Astrocyte (in vitro differentiated cells and primary cell): ENCODE measurements at regions not wholly inside any gene's neighbourhood (a gene's known extent, or its start where the extent isn't known, plus 50 kb on each side); places are given as distances from the start of the nearest gene placed in this dataset.
A peak's percentile ranks its signal among the peaks of the same experiment; 100 is the strongest.

Experiments
- DNase-seq: peaks from one replicate; pipeline ENCODE4 v3.0.0-alpha.2; 2010; ENCODE audit warnings: low read depth
- FAIRE-seq: peaks from 2 replicates; lab custom pipeline; 2011; peaks lifted over from hg19 to GRCh38; lab: Jason Lieb, UNC
- H2AFZ ChIP-seq: 2 replicates; pipeline ENCODE4 v1.6.0; 2012; ENCODE audit warnings: low read depth, low read length, inconsistent platforms
- H3K27ac ChIP-seq: 2 replicates; pipeline ENCODE4 v1.5.1; 2011; ENCODE audit warnings: low read depth, low read length, inconsistent platforms
- H3K27me3 ChIP-seq: 2 replicates; pipeline ENCODE4 v1.6.0; 2011; ENCODE audit warnings: low read length, inconsistent platforms; ENCODE audit not compliant: insufficient read depth
- H3K36me3 ChIP-seq: 2 replicates; pipeline ENCODE4 v1.5.1; 2011; ENCODE audit warnings: low read length, inconsistent platforms; ENCODE audit not compliant: insufficient read depth
- H3K4me1 ChIP-seq: 2 replicates; pipeline ENCODE4 v1.5.1; 2011; ENCODE audit warnings: low read length, inconsistent platforms; ENCODE audit not compliant: insufficient read depth
- H3K4me2 ChIP-seq: 2 replicates; pipeline ENCODE4 v1.6.0; 2012; ENCODE audit warnings: low read length, inconsistent platforms
- H3K4me3 ChIP-seq: 2 replicates; pipeline ENCODE4 v1.5.1; 2011; ENCODE audit warnings: low read depth, mild to moderate bottlenecking, low read length, inconsistent platforms; ENCODE audit not compliant: insufficient read depth
- H3K79me2 ChIP-seq: 2 replicates; pipeline ENCODE4 v1.6.0; 2012; ENCODE audit warnings: mild to moderate bottlenecking, low read length, inconsistent platforms; ENCODE audit not compliant: insufficient read depth
- H3K9ac ChIP-seq: 2 replicates; pipeline ENCODE4 v1.6.0; 2012; ENCODE audit warnings: mild to moderate bottlenecking, low read length, inconsistent platforms
- H3K9me3 ChIP-seq: 2 replicates; pipeline ENCODE4 v1.5.1; 2012; ENCODE audit warnings: low read depth, mild to moderate bottlenecking, low read length, inconsistent platforms; ENCODE audit not compliant: insufficient read depth
- H4K20me1 ChIP-seq: 2 replicates; pipeline ENCODE4 v1.6.0; 2012; ENCODE audit warnings: low read length, inconsistent platforms; ENCODE audit not compliant: insufficient read depth
- H3K27ac Mint-ChIP-seq: one replicate; pipeline ENCODE4 v1.8.0; 2021; ENCODE audit warnings: mild to moderate bottlenecking, mixed read lengths; ENCODE audit not compliant: unreplicated experiment
- H3K27me3 Mint-ChIP-seq: one replicate; pipeline ENCODE4 v1.8.0; 2021; ENCODE audit warnings: low read depth, mixed read lengths; ENCODE audit not compliant: unreplicated experiment
- H3K36me3 Mint-ChIP-seq: one replicate; pipeline ENCODE4 v1.8.0; 2021; ENCODE audit warnings: low read depth, mixed read lengths; ENCODE audit not compliant: unreplicated experiment
- H3K4me1 Mint-ChIP-seq: one replicate; pipeline ENCODE4 v1.8.0; 2021; ENCODE audit warnings: low read depth, mixed read lengths; ENCODE audit not compliant: unreplicated experiment
- H3K4me3 Mint-ChIP-seq: one replicate; pipeline ENCODE4 v1.8.0; 2021; ENCODE audit warnings: mild to moderate bottlenecking, moderate library complexity, mixed read lengths; ENCODE audit not compliant: unreplicated experiment
- H3K9me3 Mint-ChIP-seq: one replicate; pipeline ENCODE4 v1.8.0; 2021; ENCODE audit warnings: mild to moderate bottlenecking, mixed read lengths; ENCODE audit not compliant: unreplicated experiment
- CTCF ChIP-seq: IDR thresholded peaks from 2 replicates; pipeline ENCODE4 v1.5.1; 2011; ENCODE audit warnings: low read depth, mild to moderate bottlenecking, inconsistent platforms, low read length, moderate library complexity; ENCODE audit not compliant: insufficient read depth
- EZH2 ChIP-seq: IDR thresholded peaks from 2 replicates; pipeline ENCODE4 v1.6.1; 2012; ENCODE audit warnings: mild to moderate bottlenecking, low read length, inconsistent platforms; ENCODE audit not compliant: insufficient read depth

GRCh38 chr4:140223056-140223810 lies 69.2 kb upstream of the MAML3 start:
- Mint-ChIP-seq H3K9me3 (no peaks in the 10 kb centered on the region), H3K27me3 (no peaks in the 10 kb centered on the region), H3K4me3 (no peak overlapping the region), H3K27ac (no peak overlapping the region), H3K36me3 (no peaks in the 10 kb centered on the region), H3K4me1 (peaks cover 1% of the 10 kb centered on the region)
- peak; percentile 49 for DNase-seq
- Histone ChIP-seq H3K27me3 (no peaks in the 10 kb centered on the region), H3K9me3 (no peaks in the 10 kb centered on the region), H3K4me2 (no peak overlapping the region), H3K9ac (no peak overlapping the region), H3K36me3 (no peaks in the 10 kb centered on the region), H3K4me1 (peaks cover 4% of the 10 kb centered on the region), H3K79me2 (no peaks in the 10 kb centered on the region), H3K4me3 (no peak overlapping the region), H4K20me1 (no peaks in the 10 kb centered on the region), H2AFZ (no peak overlapping the region), H3K27ac (peak overlapping the region; percentile 40)
- TF ChIP-seq EZH2, result no peak
- TF ChIP-seq CTCF, result no peak
- no peak for FAIRE-seq

GRCh38 chr4:140222171-140222570 lies 68.2 kb upstream of the MAML3 start:
- Histone ChIP-seq H3K36me3 (no peaks in the 10 kb centered on the region), H3K4me1 (peaks cover 4% of the 10 kb centered on the region), H3K9me3 (no peaks in the 10 kb centered on the region), H3K27me3 (no peaks in the 10 kb centered on the region), H4K20me1 (no peaks in the 10 kb centered on the region), H2AFZ (no peak overlapping the region), H3K4me2 (no peak overlapping the region), H3K27ac (no peak overlapping the region), H3K9ac (no peak overlapping the region), H3K4me3 (no peak overlapping the region), H3K79me2 (no peaks in the 10 kb centered on the region)
- Mint-ChIP-seq H3K27me3 (no peaks in the 10 kb centered on the region), H3K36me3 (no peaks in the 10 kb centered on the region), H3K4me3 (no peak overlapping the region), H3K27ac (no peak overlapping the region), H3K4me1 (peaks cover 1% of the 10 kb centered on the region), H3K9me3 (no peaks in the 10 kb centered on the region)
- DNase-seq, result peak; percentile 42
- no peak for TF ChIP-seq CTCF
- TF ChIP-seq EZH2, result no peak
- no peak for FAIRE-seq

GRCh38 chr4:140220058-140220457 lies 66.1 kb upstream of the MAML3 start:
- H3K27ac Mint-ChIP-seq, result no peak overlapping the region
- Histone ChIP-seq H3K4me3 (no peak overlapping the region), H3K9ac (no peak overlapping the region), H3K36me3 (no peaks in the 10 kb centered on the region), H2AFZ (no peak overlapping the region), H3K79me2 (no peaks in the 10 kb centered on the region), H3K4me1 (peaks cover 4% of the 10 kb centered on the region), H3K27ac (no peak overlapping the region), H3K27me3 (no peaks in the 10 kb centered on the region), H3K4me2 (no peak overlapping the region), H4K20me1 (no peaks in the 10 kb centered on the region), H3K9me3 (no peaks in the 10 kb centered on the region)
- no peaks in the 10 kb centered on the region for H3K36me3 Mint-ChIP-seq
- TF ChIP-seq CTCF (no peak), EZH2 (no peak)
- no peak for DNase-seq
- no peaks in the 10 kb centered on the region for H3K9me3 Mint-ChIP-seq
- no peak overlapping the region for H3K4me3 Mint-ChIP-seq
- H3K27me3 Mint-ChIP-seq, result peaks cover 2% of the 10 kb centered on the region
- no peak for FAIRE-seq
- H3K4me1 Mint-ChIP-seq, result peaks cover 1% of the 10 kb centered on the region
